Trophoblast cell (in vitro differentiated cells and primary cell): ENCODE measurements at regions not wholly inside any gene's neighbourhood (a gene's known extent, or its start where the extent isn't known, plus 50 kb on each side); places are given as distances from the start of the nearest gene placed in this dataset.

Source experiments
- DNase-seq, 2 donors: peaks; one replicate each; pipeline ENCODE4 v3.0.0-alpha.2; 2016
- H2AFZ ChIP-seq: 2 replicates; pipeline ENCODE4 v1.6.1; 2013; ENCODE audit warnings: low read length, moderate library complexity, mild to moderate bottlenecking; ENCODE audit not compliant: insufficient read depth, poor library complexity
- H2AK5ac ChIP-seq: 2 replicates; pipeline ENCODE4 v1.6.1; 2013; ENCODE audit warnings: mild to moderate bottlenecking, low read length
- H2BK120ac ChIP-seq: 2 replicates; pipeline ENCODE4 v1.6.1; 2013; ENCODE audit warnings: low read length, mild to moderate bottlenecking, moderate library complexity; ENCODE audit not compliant: insufficient read depth, poor library complexity
- H2BK12ac ChIP-seq: 2 replicates; pipeline ENCODE4 v1.6.1; 2013; ENCODE audit warnings: mild to moderate bottlenecking, low read length, moderate library complexity
- H2BK5ac ChIP-seq: 2 replicates; pipeline ENCODE4 v1.6.1; 2013; ENCODE audit warnings: low read length, low read depth, moderate library complexity, mild to moderate bottlenecking; ENCODE audit not compliant: poor library complexity
- H3K14ac ChIP-seq: 2 replicates; pipeline ENCODE4 v1.6.1; 2013; ENCODE audit warnings: mild to moderate bottlenecking, low read length
- H3K18ac ChIP-seq: 2 replicates; pipeline ENCODE4 v1.6.1; 2013; ENCODE audit warnings: mild to moderate bottlenecking, low read length
- H3K23ac ChIP-seq: 2 replicates; pipeline ENCODE4 v1.6.1; 2013; ENCODE audit warnings: low read length
- H3K27ac ChIP-seq: 2 replicates; pipeline ENCODE4 v1.5.1; 2013; ENCODE audit warnings: low read depth, mild to moderate bottlenecking, inconsistent platforms, low read length, moderate library complexity
- H3K27me3 ChIP-seq: 2 replicates; pipeline ENCODE4 v1.6.1; 2013; ENCODE audit warnings: inconsistent platforms, mild to moderate bottlenecking, low read length, moderate library complexity; ENCODE audit not compliant: insufficient read depth
- H3K36me3 ChIP-seq, 2 experiments: 1 replicate in 1 of 2; 2 replicates in 1 of 2; pipeline ENCODE4 v1.6.1; 2013; ENCODE audit warnings: low read length in 2 of 2, mild to moderate bottlenecking in 2 of 2, moderate library complexity in 1 of 2; ENCODE audit not compliant: insufficient read depth in 2 of 2, control insufficient read depth in 1 of 2
- H3K4ac ChIP-seq: 2 replicates; pipeline ENCODE4 v1.6.1; 2013; ENCODE audit warnings: low read depth, mild to moderate bottlenecking, low read length, moderate library complexity
- H3K4me1 ChIP-seq, 2 experiments: 1 replicate in 1 of 2; 2 replicates in 1 of 2; pipeline ENCODE4 v1.6.1; 2013; ENCODE audit warnings: low read length in 2 of 2, mild to moderate bottlenecking in 2 of 2, moderate library complexity in 1 of 2; ENCODE audit not compliant: insufficient read depth in 2 of 2, control insufficient read depth in 1 of 2
- H3K4me2 ChIP-seq: 2 replicates; pipeline ENCODE4 v1.6.1; 2013; ENCODE audit warnings: inconsistent platforms, mild to moderate bottlenecking, low read length, moderate library complexity
- H3K4me3 ChIP-seq: 2 replicates; pipeline ENCODE4 v1.5.1; 2013; ENCODE audit warnings: mild to moderate bottlenecking, low read depth, low read length, inconsistent platforms
- H3K79me1 ChIP-seq: one replicate; pipeline ENCODE4 v1.6.1; 2013; ENCODE audit warnings: low read length
- H3K79me2 ChIP-seq: 2 replicates; pipeline ENCODE4 v1.6.1; 2013; ENCODE audit warnings: low read length, mild to moderate bottlenecking; ENCODE audit not compliant: control insufficient read depth, insufficient read depth, poor library complexity
- H3K9ac ChIP-seq: 2 replicates; pipeline ENCODE4 v1.6.1; 2013; ENCODE audit warnings: mild to moderate bottlenecking, low read length
- H3K9me3 ChIP-seq: 2 replicates; pipeline ENCODE4 v1.6.1; 2013; ENCODE audit warnings: low read depth, mild to moderate bottlenecking, control low read depth, inconsistent platforms, low read length; ENCODE audit not compliant: insufficient read depth
- H4K12ac ChIP-seq: 2 replicates; pipeline ENCODE4 v1.6.1; 2013; ENCODE audit warnings: low read depth, mild to moderate bottlenecking, low read length, moderate library complexity
- H4K8ac ChIP-seq: 2 replicates; pipeline ENCODE4 v1.6.1; 2013; ENCODE audit warnings: low read depth, mild to moderate bottlenecking, low read length, moderate library complexity
- H4K91ac ChIP-seq: one replicate; pipeline ENCODE4 v1.6.1; 2013; ENCODE audit warnings: low read depth, mild to moderate bottlenecking, low read length, moderate library complexity
- WGBS: extraction: QIAGEN DNeasy Blood & Tissue Kit; methylation state at CpG from one replicate; pipeline ENCODE4 v1.1.7; 2013; ENCODE audit warnings: missing lambda C conversion rate; ENCODE audit not compliant: insufficient read length, insufficient coverage; ENCODE audit errors: extremely low coverage; 5-methylcytosine and 5-hydroxymethylcytosine counted together

GRCh38 chr2:147647816-147648215 lies 197.0 kb upstream of the ACVR2A start:
- Histone ChIP-seq H3K18ac (no peak overlapping the region), H3K23ac (no peak overlapping the region)
- no CpG with 5 or more reads among the region's 3 CpGs for WGBS

GRCh38 chr2:147646818-147647468 lies 197.9 kb upstream of the ACVR2A start:
- Histone ChIP-seq H3K23ac (no peak overlapping the region), H3K36me3 (no peaks in the 10 kb centered on the region), H3K9me3 (no peaks in the 10 kb centered on the region), H3K79me2 (no peaks in the 10 kb centered on the region), H2BK5ac (no peak overlapping the region), H2AFZ (no peak overlapping the region), H3K9ac (no peak overlapping the region), H3K27ac (peak overlapping the region; percentile 21), H3K4me1 (peaks cover 0 to 7% of the 10 kb centered on the region in 2 experiments), H3K4me2 (no peak overlapping the region), H3K18ac (no peak overlapping the region), H3K14ac (no peak overlapping the region), H4K12ac (no peak overlapping the region), H2AK5ac (no peak overlapping the region), H4K8ac (no peak overlapping the region), H3K79me1 (no peaks in the 10 kb centered on the region), H3K4me3 (no peak overlapping the region), H3K27me3 (no peaks in the 10 kb centered on the region), H2BK120ac (no peak overlapping the region), H4K91ac (no peak overlapping the region), H2BK12ac (no peak overlapping the region), H3K4ac (no peak overlapping the region)
- no CpG with 5 or more reads among the region's 7 CpGs for WGBS
- no peak for DNase-seq

More at GRCh38 chr2:147647816-147648215, 197.0 kb upstream of the ACVR2A start:
- Histone ChIP-seq H3K4me2 (no peak overlapping the region), H4K91ac (no peak overlapping the region), H3K36me3 (no peaks in the 10 kb centered on the region), H3K9ac (no peak overlapping the region), H3K79me2 (no peaks in the 10 kb centered on the region), H3K14ac (no peak overlapping the region), H3K79me1 (no peaks in the 10 kb centered on the region), H3K4me1 (peaks cover 0 to 7% of the 10 kb centered on the region in 2 experiments), H2AK5ac (no peak overlapping the region), H2BK5ac (no peak overlapping the region), H4K12ac (no peak overlapping the region), H3K4ac (no peak overlapping the region), H3K4me3 (no peak overlapping the region), H2AFZ (no peak overlapping the region), H2BK120ac (peak overlapping the region; percentile 55), H3K9me3 (no peaks in the 10 kb centered on the region), H3K27me3 (no peaks in the 10 kb centered on the region), H3K27ac (no peak overlapping the region), H2BK12ac (peak overlapping the region; percentile 15), H4K8ac (no peak overlapping the region)
- no peak for DNase-seq

DNA sequence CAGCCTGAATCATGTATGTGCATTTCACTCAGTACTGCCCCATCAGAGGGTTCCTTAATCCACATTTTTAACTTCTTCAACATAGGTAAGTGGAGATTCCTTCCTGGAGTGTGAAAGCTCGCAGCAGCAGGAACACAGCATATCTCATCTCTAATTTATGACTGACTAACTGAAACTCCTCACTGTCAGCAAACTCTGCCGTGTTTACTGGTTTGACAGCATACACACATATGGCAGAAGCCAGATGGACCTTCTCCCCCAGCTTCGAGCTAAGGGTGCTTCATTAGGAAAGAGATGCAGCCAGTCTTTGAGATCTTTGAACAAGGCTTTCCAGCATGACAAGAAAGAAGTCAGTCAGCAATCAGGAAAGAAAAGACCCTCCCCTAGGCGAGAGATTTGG lies 200.3 kb upstream of the ACVR2A start:
- Histone ChIP-seq H3K4me2 (no peak overlapping the region), H2AK5ac (no peak overlapping the region), H3K27me3 (no peaks in the 10 kb centered on the region), H3K23ac (no peak overlapping the region), H2BK12ac (no peak overlapping the region), H3K9me3 (no peaks in the 10 kb centered on the region), H4K8ac (no peak overlapping the region), H2BK5ac (no peak overlapping the region), H4K12ac (no peak overlapping the region), H3K4me1 (peaks cover 0 to 7% of the 10 kb centered on the region in 2 experiments), H3K4me3 (no peak overlapping the region), H4K91ac (no peak overlapping the region), H3K79me1 (no peaks in the 10 kb centered on the region), H3K14ac (no peak overlapping the region), H3K27ac (no peak overlapping the region), H2BK120ac (no peak overlapping the region), H3K79me2 (no peaks in the 10 kb centered on the region), H3K4ac (no peak overlapping the region), H3K18ac (no peak overlapping the region), H3K36me3 (no peaks in the 10 kb centered on the region), H2AFZ (no peak overlapping the region), H3K9ac (no peak overlapping the region)
- no peak for DNase-seq
- WGBS = no CpG with 5 or more reads among the region's 4 CpGs

DNA sequence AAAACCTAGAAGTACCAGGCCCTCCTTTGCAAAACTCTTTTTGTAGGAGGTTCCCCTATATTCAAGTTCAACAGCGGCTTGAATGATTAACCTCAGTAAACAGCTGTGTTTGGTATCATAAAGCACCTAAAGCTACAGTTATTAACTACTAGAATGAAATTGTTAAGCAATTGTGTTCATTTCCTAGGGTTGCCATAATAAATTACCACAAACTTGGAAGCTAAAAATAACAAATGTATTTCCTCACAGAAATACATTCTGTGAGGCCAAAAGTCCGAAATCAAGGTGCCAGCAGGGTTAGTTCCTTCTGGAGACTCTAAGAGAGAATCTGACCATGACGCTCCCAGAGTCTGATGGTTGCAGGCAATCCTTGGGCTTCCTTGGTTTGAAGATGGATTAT lies 202.1 kb upstream of the ACVR2A start:
- Histone ChIP-seq H4K8ac (no peak overlapping the region), H3K27ac (no peak overlapping the region), H2AK5ac (no peak overlapping the region), H4K91ac (no peak overlapping the region), H4K12ac (no peak overlapping the region), H3K23ac (no peak overlapping the region), H2BK12ac (no peak overlapping the region), H3K18ac (no peak overlapping the region), H3K4me2 (no peak overlapping the region), H3K9ac (no peak overlapping the region), H2BK120ac (no peak overlapping the region), H2AFZ (no peak overlapping the region), H3K4me1 (peaks cover 0 to 7% of the 10 kb centered on the region in 2 experiments), H3K9me3 (no peaks in the 10 kb centered on the region), H3K14ac (no peak overlapping the region), H3K27me3 (no peaks in the 10 kb centered on the region), H3K4ac (no peak overlapping the region), H3K79me2 (no peaks in the 10 kb centered on the region), H3K36me3 (no peaks in the 10 kb centered on the region), H3K4me3 (no peak overlapping the region), H3K79me1 (no peaks in the 10 kb centered on the region), H2BK5ac (no peak overlapping the region)
- DNase-seq = no peak
- WGBS = no CpG with 5 or more reads among the region's 3 CpGs
